H7 (cell line): ENCODE measurements at regions not wholly inside any gene's neighbourhood (a gene's known extent, or its start where the extent isn't known, plus 50 kb on each side); places are given as distances from the start of the nearest gene placed in this dataset.
"Not testable (repeated sequence)": the region's sequence is repeated elsewhere in the genome, so short reads cannot be mapped to it uniquely, and the experiment has no call there.

Experiments
- DNase-seq: peaks from one replicate; pipeline ENCODE4 v3.0.0; 2012
- H3K27me3 ChIP-seq: 2 replicates; pipeline ENCODE4 v1.6.0; 2011; ENCODE audit warnings: mild to moderate bottlenecking, low read length; ENCODE audit not compliant: control insufficient read depth, insufficient read depth
- H3K36me3 ChIP-seq: replicated peaks from 2 replicates; pipeline ENCODE4 v1.5.1; 2011; ENCODE audit warnings: low read length; ENCODE audit not compliant: control insufficient read depth, insufficient read depth
- H3K4me3 ChIP-seq: 2 replicates; pipeline ENCODE4 v1.5.1; 2011; ENCODE audit warnings: low read depth, mild to moderate bottlenecking, control low read depth, low read length, moderate library complexity; ENCODE audit not compliant: insufficient read depth

DNA sequence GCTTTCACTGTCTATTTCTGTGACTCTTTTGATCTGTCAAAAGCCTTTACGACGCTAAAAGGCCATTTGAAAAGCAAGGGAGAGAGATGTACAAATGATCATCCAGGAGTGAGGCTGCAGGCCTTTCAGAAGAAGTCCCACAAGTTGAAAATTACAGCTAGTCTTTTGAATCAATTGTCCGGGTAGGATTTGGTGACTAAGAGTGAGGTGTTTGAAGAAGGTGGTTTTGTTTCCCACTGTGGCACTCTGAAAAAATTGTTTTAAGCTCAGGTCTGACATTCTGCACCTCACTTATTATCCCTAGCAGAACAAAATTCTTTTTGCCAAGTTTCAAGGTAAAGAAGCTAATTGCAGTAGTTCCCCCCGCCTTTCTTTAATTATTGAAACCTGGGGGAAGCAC, 50.8 kb upstream of the TMEM108 start:
- no peaks in the 10 kb centered on the region for H3K27me3 ChIP-seq
- H3K4me3 ChIP-seq, result no peak overlapping the region
- DNase-seq, result no peak
- H3K36me3 ChIP-seq, result no peaks in the 10 kb centered on the region

- Histone ChIP-seq H3K4me3 (no peak overlapping the region), H3K27me3 (no peaks in the 10 kb centered on the region), H3K36me3 (no peaks in the 10 kb centered on the region)
- DNase-seq, result no peak
These were observed 54.0 kb upstream of the TMEM108 start for GRCh38 chr3:132984181-132984580.

DNA sequence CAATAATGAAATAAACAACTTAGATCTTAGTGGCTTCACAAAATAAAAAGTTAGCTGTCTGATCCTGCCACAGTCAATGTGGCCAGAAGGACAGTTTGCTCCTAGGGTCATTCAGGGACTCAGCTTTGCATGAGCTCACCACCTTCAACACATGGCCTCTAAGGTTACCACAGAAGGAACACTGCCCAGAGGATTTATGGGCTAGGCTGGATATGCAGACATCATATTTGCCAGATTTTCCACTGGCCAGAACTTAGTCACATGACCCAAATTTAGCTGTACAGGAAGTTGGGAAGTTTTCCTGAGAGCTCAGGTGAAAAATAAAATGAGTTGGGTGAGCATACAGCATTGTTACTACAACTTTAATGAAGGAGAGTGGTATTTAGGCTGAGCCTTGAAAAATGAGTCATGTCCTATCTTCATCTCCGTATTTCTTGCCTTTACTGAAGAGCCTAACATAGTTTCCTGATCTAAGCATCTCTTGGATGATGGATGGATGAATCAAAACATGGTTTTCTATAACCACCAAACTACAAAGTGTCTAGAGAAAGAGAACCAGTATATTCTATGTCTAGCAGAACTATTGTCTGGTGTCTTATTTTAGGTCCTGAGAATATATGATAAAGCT, 54.9 kb upstream of the TMEM108 start:
- Histone ChIP-seq H3K27me3 (no peaks in the 10 kb centered on the region), H3K4me3 (no peak overlapping the region), H3K36me3 (no peaks in the 10 kb centered on the region)
- no peak for DNase-seq

DNA sequence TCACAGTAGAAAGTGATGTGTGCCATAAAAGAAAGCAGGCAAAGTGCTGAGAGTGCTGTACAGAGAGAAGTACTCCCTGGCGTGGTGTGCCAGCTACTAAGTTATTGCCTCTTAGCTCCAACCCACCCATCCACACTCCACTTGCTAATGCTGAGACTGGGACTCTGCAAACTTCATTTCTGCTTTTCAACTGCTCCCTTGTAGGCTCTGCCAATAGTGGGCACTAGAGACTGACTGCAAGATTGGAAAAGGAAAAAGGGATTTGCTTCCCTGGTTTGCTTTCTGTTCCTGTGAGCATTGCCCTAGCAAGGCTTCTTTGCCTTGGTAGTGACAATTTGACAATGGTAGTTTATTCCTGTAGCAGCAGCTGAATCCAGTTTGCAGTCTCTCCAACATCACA, 56.5 kb upstream of the TMEM108 start:
- H3K4me3 ChIP-seq, result no peak overlapping the region
- no peaks in the 10 kb centered on the region for H3K27me3 ChIP-seq
- peak; percentile 7 for DNase-seq
- H3K36me3 ChIP-seq, result no peaks in the 10 kb centered on the region

DNA sequence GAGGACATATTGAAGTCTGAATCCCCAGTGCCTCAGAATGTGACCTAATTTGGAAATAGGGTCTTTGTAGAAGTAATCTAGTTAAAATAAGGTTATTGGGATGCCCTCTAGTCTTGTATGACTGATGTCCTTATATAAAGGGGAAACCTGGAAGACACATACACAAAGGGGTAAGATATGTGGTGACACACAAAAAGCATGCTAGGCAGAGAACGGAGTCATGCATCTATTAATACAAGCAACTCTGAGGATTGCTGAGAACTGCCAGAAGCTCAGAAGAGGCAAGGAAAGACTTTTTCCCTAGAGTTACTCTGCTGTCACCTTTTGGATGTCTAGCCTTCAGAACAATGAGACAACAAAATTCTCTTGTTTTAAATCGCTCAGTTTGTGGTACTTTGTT, 58.1 kb upstream of the TMEM108 start:
- no peak for DNase-seq
- Histone ChIP-seq H3K36me3 (no peaks in the 10 kb centered on the region), H3K27me3 (no peaks in the 10 kb centered on the region), H3K4me3 (no peak overlapping the region)

DNA sequence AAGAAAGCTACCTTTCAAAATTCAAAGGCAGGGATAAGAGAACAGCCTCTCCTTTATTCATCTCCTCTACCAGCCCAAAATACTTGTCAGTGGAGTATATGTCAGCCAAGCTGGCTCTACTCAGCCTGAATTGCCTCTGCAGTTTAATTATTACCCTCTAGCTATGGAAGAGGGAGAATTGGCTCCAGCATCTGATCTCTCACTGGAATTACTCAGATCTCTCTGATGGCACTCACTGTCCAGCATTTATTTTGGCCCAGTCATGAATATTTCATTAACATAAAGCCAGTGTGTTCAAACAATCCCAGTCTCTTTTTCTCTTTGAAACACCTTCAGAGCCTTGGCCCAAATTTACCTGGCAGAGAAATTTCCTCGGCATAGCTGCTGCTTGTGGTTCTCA, 58.6 kb upstream of the TMEM108 start:
- no peak for DNase-seq
- Histone ChIP-seq H3K27me3 (no peaks in the 10 kb centered on the region), H3K36me3 (no peaks in the 10 kb centered on the region), H3K4me3 (no peak overlapping the region)

DNA sequence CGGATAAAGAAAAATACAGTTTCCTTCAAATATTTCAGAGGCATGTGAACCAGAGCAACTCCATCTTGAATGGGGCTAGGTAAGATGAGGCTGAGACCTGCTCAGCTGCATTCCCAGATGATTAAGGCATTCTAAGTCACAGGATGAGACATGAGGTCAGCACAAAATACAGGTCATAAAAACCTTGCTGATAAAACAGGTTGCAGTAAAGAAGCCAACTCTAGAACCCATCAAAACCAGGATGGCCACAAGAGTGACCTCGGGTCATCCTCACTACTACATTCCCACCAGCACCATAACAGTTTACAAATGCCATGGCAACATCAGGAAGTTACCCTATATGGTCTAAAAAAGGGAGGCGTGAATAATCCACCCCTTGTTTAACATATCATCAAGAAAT, 59.2 kb upstream of the TMEM108 start:
- not testable (repeated sequence) for H3K4me3 ChIP-seq, H3K27me3 ChIP-seq, H3K36me3 ChIP-seq, DNase-seq

GRCh38 chr3:132978464-132978863, 59.7 kb upstream of the TMEM108 start:
- no peak for DNase-seq
- Histone ChIP-seq H3K27me3 (no peaks in the 10 kb centered on the region), H3K4me3 (no peak overlapping the region), H3K36me3 (no peaks in the 10 kb centered on the region)

DNA sequence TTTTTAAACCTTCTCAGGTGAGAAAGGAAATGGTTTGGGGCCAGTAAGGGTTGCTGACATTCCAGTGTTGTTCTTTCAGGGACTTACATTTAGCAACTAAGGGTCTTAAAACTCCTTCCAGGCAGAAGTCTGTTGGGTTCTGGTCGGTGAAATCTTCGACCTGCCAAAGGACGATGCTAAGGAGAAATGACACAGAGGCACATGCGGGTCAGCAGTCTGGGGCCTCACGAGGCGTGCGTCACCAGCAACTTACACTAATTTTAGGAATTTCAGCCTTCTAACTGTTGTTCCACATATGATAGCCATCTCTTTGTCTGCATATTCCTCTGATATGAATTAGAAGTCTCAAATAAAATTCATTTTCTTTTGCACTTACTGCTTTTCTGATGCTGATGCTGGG, 64.1 kb upstream of the TMEM108 start:
- H3K36me3 ChIP-seq, result no peaks in the 10 kb centered on the region
- H3K27me3 ChIP-seq, result no peaks in the 10 kb centered on the region
- DNase-seq, result no peak
- no peak overlapping the region for H3K4me3 ChIP-seq

- H3K4me3 ChIP-seq, result no peak overlapping the region
- no peak for DNase-seq
- no peaks in the 10 kb centered on the region for H3K36me3 ChIP-seq
- H3K27me3 ChIP-seq, result no peaks in the 10 kb centered on the region
These were observed 64.8 kb upstream of the TMEM108 start for GRCh38 chr3:132973441-132973840.

DNA sequence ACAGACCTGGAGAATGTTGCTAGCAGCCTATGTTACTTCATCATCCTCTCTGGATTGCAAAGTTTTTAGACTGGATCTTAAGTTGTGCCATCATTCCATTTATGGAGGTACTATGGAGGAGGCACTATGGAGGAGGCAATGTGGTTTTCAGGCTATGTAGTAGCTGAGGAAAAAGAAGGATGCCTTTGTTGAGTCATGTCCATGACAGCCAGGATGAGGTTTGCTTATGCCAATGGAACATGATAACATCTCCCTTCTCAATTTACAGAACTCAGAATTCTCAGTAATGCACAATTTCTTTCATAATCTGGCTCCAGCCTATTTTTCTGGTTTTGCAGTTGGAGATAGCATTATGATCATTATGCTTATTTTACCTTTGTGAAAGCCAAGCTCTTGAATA, 65.9 kb upstream of the TMEM108 start:
- H3K36me3 ChIP-seq, result no peaks in the 10 kb centered on the region
- H3K4me3 ChIP-seq, result no peak overlapping the region
- no peak for DNase-seq
- no peaks in the 10 kb centered on the region for H3K27me3 ChIP-seq

- no peak overlapping the region for H3K4me3 ChIP-seq
- no peak for DNase-seq
- H3K36me3 ChIP-seq, result no peaks in the 10 kb centered on the region
- H3K27me3 ChIP-seq, result no peaks in the 10 kb centered on the region
These were observed 71.8 kb upstream of the TMEM108 start for GRCh38 chr3:132966374-132966773.

GRCh38 chr3:132964266-132964665, 73.9 kb upstream of the TMEM108 start:
- no peak for DNase-seq
- Histone ChIP-seq H3K4me3 (no peak overlapping the region), H3K36me3 (no peaks in the 10 kb centered on the region), H3K27me3 (no peaks in the 10 kb centered on the region)

- no peak for DNase-seq
- H3K27me3 ChIP-seq, result no peaks in the 10 kb centered on the region
- no peaks in the 10 kb centered on the region for H3K36me3 ChIP-seq
- H3K4me3 ChIP-seq, result no peak overlapping the region
These were observed 74.4 kb upstream of the TMEM108 start for GRCh38 chr3:132963786-132964185.

- Histone ChIP-seq H3K36me3 (no peaks in the 10 kb centered on the region), H3K27me3 (no peaks in the 10 kb centered on the region), H3K4me3 (no peak overlapping the region)
- no peak for DNase-seq
These were observed 76.2 kb upstream of the TMEM108 start for GRCh38 chr3:132961991-132962390.

DNA sequence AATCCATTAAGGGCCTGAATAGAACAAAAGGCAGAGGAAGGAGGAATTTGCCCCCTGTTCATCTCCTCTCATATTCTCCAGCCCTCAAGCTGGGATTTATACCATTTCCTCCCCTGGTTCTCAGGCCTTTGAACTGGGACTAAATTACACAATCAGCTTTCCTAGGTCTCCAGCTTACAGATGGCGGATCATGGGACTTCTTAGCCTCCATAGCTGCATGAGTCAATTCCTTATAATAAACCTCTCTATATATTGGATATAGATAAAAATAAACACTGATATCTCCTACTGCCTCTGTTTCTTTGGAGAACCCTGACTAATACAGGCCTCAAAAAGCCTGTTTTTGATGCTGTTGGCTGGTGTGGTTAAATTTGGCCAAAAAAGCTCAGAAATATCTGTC, 84.5 kb upstream of the TMEM108 start:
- no peak for DNase-seq
- Histone ChIP-seq H3K4me3 (no peak overlapping the region), H3K27me3 (peaks cover 2% of the 10 kb centered on the region; the same call in 1 of the 2 replicates), H3K36me3 (no peaks in the 10 kb centered on the region)
